ELR (cell line): ENCODE measurements at regions not wholly inside any gene's neighbourhood (a gene's known extent, or its start where the extent isn't known, plus 50 kb on each side); places are given as distances from the start of the nearest gene placed in this dataset.

Source experiments
- DNase-seq: peaks from one replicate; pipeline ENCODE4 v3.0.0-alpha.2; 2015; ENCODE audit warnings: low read depth

DNA sequence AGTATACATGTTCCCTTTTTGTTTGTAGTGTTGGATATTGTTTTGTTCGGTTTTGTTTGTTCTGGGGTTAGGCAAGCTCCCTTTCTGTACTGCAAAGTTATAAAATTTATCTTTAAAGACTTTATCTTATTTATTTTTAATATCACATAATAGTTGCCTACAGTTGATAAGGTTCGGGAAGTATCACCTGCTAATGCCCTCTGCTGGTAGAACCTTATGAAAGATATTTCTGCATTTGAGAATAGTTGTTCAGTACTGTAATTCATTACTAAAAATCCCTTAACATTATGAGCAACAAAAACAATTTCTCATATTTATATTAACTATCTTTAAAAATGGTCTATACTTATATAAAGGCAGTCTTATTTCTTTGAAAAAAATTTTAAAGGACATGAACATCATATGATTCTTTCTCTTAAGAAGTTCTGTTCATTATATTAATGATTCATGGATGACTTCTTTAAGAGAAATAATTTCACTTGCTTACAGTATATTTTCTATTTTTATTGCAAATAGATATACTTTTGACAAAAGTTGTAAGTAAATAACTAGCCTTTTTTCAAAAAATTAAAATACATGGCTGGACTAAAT is 1126.8 kb downstream of the SI start:
- peak; percentile 52 for DNase-seq

GRCh38 chr3:163946785-163947184 is 1131.5 kb downstream of the SI start:
- no peak for DNase-seq

DNA sequence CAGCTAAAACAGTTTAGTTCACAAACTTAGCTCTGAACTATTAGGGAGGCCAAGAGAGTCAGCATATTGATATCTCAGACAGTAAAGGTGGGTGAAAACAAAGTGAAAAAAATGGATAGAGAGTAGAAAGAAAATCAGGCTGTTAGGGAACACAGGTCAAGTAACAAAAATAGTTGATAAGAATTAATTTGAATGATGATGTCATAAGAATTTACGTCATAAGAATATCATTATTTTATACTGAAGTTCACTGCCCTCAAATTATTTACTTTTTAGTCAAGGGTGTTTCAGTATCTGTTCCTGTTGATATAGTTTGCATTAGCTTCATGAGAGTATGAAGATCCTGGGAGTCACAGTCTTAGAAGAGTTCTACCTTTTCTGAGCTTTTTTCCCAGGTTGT is 1134.6 kb downstream of the SI start:
- no peak for DNase-seq

- peak; percentile 35 for DNase-seq
Observed at GRCh38 chr3:163939926-163940325, 1138.4 kb downstream of the SI start.

- no peak for DNase-seq
Observed at GRCh38 chr3:163936543-163936942, 1141.8 kb downstream of the SI start.

- DNase-seq, result no peak
Observed at GRCh38 chr3:163935411-163935810, 1142.9 kb downstream of the SI start.

DNA sequence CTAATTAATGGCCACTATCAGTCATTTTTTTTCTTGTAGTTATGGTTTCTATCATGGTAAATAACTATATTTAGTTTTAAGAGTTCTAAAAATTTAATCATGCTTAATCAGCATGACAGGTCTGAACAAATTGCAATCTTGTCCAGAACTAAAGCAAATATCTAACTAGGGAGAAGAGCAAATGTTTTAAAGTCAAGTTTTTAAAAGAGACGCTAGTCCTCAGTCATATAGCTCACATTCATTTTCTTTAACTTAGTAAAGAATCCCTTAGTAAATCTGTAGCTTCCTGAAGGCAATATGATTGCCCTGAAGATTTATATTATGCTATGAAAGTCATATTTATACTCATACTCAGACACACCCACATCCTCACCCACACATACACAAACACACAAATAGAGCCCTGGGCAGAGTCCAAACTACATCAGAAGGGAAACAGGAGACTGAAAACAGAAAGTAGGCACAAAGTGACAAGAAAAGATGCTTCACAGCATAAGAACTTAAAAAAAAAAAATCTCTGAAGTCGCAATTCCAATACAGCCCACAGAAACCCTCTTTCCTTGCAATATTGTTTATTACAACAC is 1149.1 kb downstream of the SI start:
- DNase-seq, result peak; percentile 31

DNA sequence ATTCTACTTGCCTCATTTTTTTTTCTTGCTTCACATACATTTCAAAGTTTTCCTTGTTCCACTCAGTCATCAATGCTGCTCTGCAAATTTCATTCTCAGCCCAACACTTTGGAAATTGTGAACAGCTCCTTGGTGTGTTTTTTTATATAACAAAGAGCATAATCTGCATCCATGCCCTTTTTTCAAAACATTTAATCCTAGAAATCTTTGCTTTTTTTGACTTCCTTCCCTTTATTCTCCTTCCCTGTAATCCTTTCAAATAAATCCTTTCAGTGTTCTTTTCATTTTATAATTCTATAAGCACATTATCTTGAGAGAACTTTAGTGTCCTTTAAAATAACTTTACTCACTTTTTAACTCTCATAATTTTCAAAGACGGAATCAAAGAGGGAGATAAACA is 1150.8 kb downstream of the SI start:
- no peak for DNase-seq

- no peak for DNase-seq
Observed at GRCh38 chr3:163924600-163924999, 1153.7 kb downstream of the SI start.

GRCh38 chr3:163919154-163919553 is 1159.1 kb downstream of the SI start:
- peak; percentile 27 for DNase-seq

DNA sequence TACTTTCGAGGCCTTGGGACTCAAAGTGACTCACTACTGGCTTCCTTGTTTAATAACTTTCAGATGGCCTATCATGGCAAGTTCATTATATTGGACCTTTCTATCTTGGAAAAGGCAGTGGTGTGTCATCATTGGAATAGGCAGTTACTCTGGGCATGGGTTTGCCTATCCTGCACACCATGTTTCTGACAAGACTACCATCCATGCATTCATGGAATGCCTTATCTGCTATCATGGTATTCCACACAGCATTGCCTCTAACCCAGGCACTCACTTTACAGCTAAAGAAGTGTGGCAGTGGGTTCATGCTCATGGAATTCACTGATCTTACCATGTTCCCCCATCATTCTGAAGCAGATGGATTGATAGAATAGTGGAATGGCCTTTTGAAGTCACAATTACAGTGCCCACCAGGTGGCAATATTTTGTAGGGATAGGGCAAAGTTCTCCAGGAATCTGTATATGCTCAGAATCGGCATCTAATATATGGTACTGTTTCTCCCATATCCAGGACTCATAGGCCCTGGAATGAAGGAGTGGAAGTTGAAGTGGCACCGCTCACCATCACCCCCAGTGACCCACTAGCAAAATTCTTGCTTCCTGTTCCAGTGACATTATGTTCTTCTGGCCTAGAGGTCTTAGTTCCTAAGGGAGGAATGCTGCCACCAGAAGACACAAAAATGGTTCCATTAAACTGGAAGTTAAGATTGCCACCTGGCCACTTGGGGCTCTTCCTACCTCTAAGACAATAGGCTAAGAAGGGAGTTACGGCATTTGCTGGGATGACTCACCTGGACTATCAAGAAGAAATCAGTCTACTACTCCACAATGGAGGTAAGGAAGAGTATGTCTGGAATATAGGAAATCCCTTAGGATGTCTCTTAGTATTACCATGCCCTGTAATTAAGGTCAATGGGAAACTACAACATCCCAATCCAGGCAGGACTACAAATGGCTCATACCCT is 1161.4 kb downstream of the SI start:
- peak; percentile 52 for DNase-seq

- no peak for DNase-seq
Observed at GRCh38 chr3:163915280-163915679, 1163.0 kb downstream of the SI start.

DNA sequence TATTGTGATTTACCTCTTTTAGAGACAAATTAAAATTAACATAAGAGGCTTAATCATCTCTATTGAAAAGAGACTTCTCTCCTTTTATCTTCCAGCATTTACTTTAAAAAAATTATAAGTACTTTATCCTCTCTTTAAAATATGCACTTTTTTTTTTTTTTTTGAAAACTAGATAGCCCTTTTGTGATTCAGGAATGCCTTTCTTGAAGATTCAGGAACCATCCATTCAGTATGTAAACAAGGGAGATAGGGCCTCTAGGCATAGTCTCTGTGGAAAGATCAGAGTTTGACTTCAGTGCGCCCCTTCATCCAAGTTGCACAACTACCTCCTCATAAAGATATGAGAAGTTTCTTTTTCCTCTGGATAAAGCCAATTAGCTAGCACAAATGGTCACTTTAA is 1163.7 kb downstream of the SI start:
- DNase-seq, result no peak

DNA sequence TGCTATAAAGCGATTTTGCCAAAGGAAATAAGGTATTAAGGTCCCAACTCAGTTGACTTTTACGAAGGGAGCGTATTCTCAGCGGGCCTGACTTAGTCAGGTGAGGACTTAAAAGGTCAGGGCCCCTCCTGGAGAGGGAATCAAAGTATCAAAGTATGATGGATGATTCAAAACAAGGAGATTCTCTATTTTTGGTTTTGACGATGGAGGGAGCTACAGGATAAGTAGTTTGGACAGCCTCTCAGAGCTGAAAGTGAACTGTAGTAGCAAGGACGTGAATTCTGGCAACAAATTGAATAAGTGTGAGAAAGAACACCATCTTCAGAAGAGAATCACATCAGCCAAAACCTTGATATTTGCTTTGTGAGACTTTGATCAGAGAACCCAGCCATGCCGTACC is 1186.5 kb downstream of the SI start:
- DNase-seq, result peak; percentile 24

DNA sequence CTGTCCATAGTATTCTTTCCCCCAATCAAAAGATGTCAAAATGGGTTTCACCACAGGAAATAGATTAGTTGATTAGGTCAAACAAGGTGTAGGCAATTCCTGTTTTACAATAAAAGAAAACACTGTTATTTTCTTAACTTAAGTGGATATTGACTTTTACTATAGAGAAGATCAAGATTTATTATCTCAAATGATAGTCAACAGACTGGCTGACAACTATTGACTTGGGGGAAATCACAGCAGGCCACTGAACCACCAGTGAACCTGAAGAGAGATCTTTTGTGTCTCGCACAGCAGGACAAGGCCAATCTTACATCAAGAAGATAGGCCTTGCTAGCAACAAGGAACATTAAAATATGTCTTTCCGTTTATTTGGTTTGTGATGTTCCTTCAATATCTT is 1187.6 kb downstream of the SI start:
- DNase-seq, result no peak

DNA sequence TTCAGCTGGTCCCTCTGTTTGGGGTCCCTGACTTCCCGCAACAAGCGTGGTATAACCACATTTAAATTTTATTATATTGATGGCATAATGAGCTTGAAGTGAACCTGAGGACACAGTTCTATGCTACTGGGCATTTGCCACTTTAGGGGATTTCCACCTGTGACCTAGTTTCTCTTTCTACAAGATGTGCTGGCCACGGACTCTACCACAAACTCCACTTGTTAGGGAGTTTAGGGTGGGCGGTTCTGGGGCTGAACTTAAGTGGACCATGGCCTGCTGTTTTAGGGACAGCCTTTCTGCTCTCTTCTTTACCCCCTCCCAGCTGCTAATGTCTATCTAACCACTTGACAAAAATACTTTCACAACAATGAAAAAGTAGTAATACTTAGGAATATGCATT is 1199.1 kb downstream of the SI start:
- DNase-seq, result no peak

- DNase-seq, result peak; percentile 19
Observed at GRCh38 chr3:163878396-163878795, 1199.9 kb downstream of the SI start.

GRCh38 chr3:163877805-163878204 is 1200.5 kb downstream of the SI start:
- DNase-seq, result no peak

DNA sequence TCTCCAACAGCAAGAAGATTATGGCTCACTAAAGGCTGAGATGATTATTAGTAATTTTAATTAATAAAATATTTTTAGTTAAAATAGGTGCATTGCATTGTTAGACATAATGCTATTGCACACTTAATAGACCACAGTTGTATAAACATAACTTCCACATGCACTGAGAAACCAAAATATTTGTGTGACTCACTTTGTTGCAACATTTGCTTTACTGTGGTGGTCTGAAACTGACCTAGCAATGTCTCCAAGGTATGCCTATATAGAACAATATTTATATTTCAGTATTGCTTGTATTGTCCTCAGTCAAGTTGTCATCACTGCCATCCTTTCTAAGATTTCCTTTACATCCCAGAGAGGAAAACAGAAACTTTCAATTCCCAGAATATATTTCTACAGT is 1215.2 kb downstream of the SI start:
- peak; percentile 79 for DNase-seq

GRCh38 chr3:163852233-163852632 is 1226.1 kb downstream of the SI start:
- no peak for DNase-seq

GRCh38 chr3:163838769-163839168 is 1239.5 kb downstream of the SI start:
- no peak for DNase-seq

- no peak for DNase-seq
Observed at GRCh38 chr3:163832547-163832946, 1245.7 kb downstream of the SI start.

GRCh38 chr3:163821841-163822240 is 1256.5 kb downstream of the SI start:
- DNase-seq, result peak; percentile 23
